ENCODE measurements at regions not wholly inside any gene's neighbourhood (a gene's known extent, or its start where the extent isn't known, plus 50 kb on each side); places are given as distances from the start of the nearest gene placed in this dataset.

- TF ChIP-seq CTCF (IDR thresholded peaks at IDR 0.05) (no peak), POLR2A (IDR thresholded peaks at IDR 0.05) (no peak), POLR2AphosphoS5 (IDR thresholded peaks at IDR 0.05) (no peak), EP300 (IDR thresholded peaks at IDR 0.05) (no peak)
These were observed 209.1 kb upstream of the HCCS start for GRCh38 chrX:10902001-10902400.
